H9 (cell line): ENCODE measurements at regions not wholly inside any gene's neighbourhood (a gene's known extent, or its start where the extent isn't known, plus 50 kb on each side); places are given as distances from the start of the nearest gene placed in this dataset.

Experiments used
- DNase-seq: peaks from one replicate; pipeline ENCODE4 v3.0.0-alpha.2; 2017
- H2AFZ ChIP-seq: one replicate; pipeline ENCODE4 v1.6.1; 2013; ENCODE audit warnings: mild to moderate bottlenecking, low read length, control low read depth, moderate library complexity
- H2AK5ac ChIP-seq: 2 replicates; pipeline ENCODE4 v1.6.1; 2013; ENCODE audit warnings: low read length, control low read depth, mixed read lengths; ENCODE audit not compliant: insufficient read length
- H2BK120ac ChIP-seq: one replicate; pipeline ENCODE4 v1.6.1; 2013; ENCODE audit warnings: low read depth, mild to moderate bottlenecking, low read length, control low read depth, inconsistent platforms; ENCODE audit not compliant: poor library complexity, severe bottlenecking
- H2BK12ac ChIP-seq: 2 replicates; pipeline ENCODE4 v1.6.1; 2013; ENCODE audit warnings: low read length, control low read depth, mixed read lengths, low read depth; ENCODE audit not compliant: insufficient read length
- H2BK15ac ChIP-seq: 2 replicates; pipeline ENCODE4 v1.6.1; 2013; ENCODE audit warnings: low read depth, low read length, control low read depth
- H2BK20ac ChIP-seq: one replicate; pipeline ENCODE4 v1.6.1; 2013; ENCODE audit warnings: low read depth, mild to moderate bottlenecking, low read length, control low read depth, inconsistent platforms; ENCODE audit not compliant: poor library complexity, severe bottlenecking
- H2BK5ac ChIP-seq: 2 replicates; pipeline ENCODE4 v1.6.1; 2013; ENCODE audit warnings: low read length, control low read depth, mixed read lengths; ENCODE audit not compliant: insufficient read length
- H3K14ac ChIP-seq: 2 replicates; pipeline ENCODE4 v1.6.1; 2013; ENCODE audit warnings: low read length, control low read depth; ENCODE audit not compliant: insufficient read depth
- H3K18ac ChIP-seq: 2 replicates; pipeline ENCODE4 v1.6.1; 2013; ENCODE audit warnings: low read depth, mild to moderate bottlenecking, mixed read lengths, low read length, control low read depth; ENCODE audit not compliant: insufficient read length
- H3K23ac ChIP-seq: 2 replicates; pipeline ENCODE4 v1.6.1; 2013; ENCODE audit warnings: low read length, control low read depth, mixed read lengths, low read depth; ENCODE audit not compliant: insufficient read length
- H3K23me2 ChIP-seq: 2 replicates; pipeline ENCODE4 v1.6.1; 2013; ENCODE audit warnings: low read depth, mild to moderate bottlenecking, mixed read lengths, low read length, control low read depth; ENCODE audit not compliant: insufficient read length, poor library complexity, severe bottlenecking
- H3K27ac ChIP-seq: 2 replicates; pipeline ENCODE4 v1.5.1; 2013; ENCODE audit warnings: low read length, control low read depth, mixed read lengths, low read depth; ENCODE audit not compliant: insufficient read length
- H3K27me3 ChIP-seq: 2 replicates; pipeline ENCODE4 v1.6.1; 2013; ENCODE audit warnings: low read length, control low read depth, inconsistent platforms; ENCODE audit not compliant: insufficient read depth
- H3K4ac ChIP-seq: 2 replicates; pipeline ENCODE4 v1.6.1; 2013; ENCODE audit warnings: low read depth, mild to moderate bottlenecking, control low read depth, inconsistent platforms, low read length, moderate library complexity
- H3K4me1 ChIP-seq: 2 replicates; pipeline ENCODE4 v1.6.1; 2013; ENCODE audit warnings: low read length, control low read depth, inconsistent platforms; ENCODE audit not compliant: insufficient read depth
- H3K4me2 ChIP-seq: 2 replicates; pipeline ENCODE4 v1.6.1; 2013; ENCODE audit warnings: low read length, control low read depth, mixed read lengths; ENCODE audit not compliant: insufficient read length, insufficient read depth
- H3K56ac ChIP-seq: 2 replicates; pipeline ENCODE4 v1.6.1; 2013; ENCODE audit warnings: low read depth, mild to moderate bottlenecking, mixed read lengths, low read length, control low read depth; ENCODE audit not compliant: insufficient read length
- H3K79me1 ChIP-seq: 2 replicates; pipeline ENCODE4 v1.6.1; 2013; ENCODE audit warnings: low read depth, mild to moderate bottlenecking, moderate library complexity, low read length, control low read depth, inconsistent platforms; ENCODE audit not compliant: insufficient read depth, poor library complexity, severe bottlenecking
- H3K79me2 ChIP-seq: 2 replicates; pipeline ENCODE4 v1.6.1; 2013; ENCODE audit warnings: low read length, control low read depth, inconsistent platforms; ENCODE audit not compliant: insufficient read depth
- H3K9ac ChIP-seq: 2 replicates; pipeline ENCODE4 v1.6.1; 2013; ENCODE audit warnings: low read length, control low read depth, mixed read lengths; ENCODE audit not compliant: insufficient read length; ENCODE audit errors: extremely low read depth
- H3K9me3 ChIP-seq: one replicate; pipeline ENCODE4 v1.6.1; 2013; ENCODE audit warnings: low read depth, low read length, inconsistent platforms; ENCODE audit not compliant: control insufficient read depth
- H3T11ph ChIP-seq: one replicate; pipeline ENCODE4 v1.6.1; 2013; ENCODE audit warnings: mild to moderate bottlenecking, low read length, control low read depth, inconsistent platforms
- H4K20me1 ChIP-seq: one replicate; pipeline ENCODE4 v1.6.1; 2013; ENCODE audit not compliant: control insufficient read depth, insufficient read length, insufficient read depth
- H4K5ac ChIP-seq: 2 replicates; pipeline ENCODE4 v1.6.1; 2013; ENCODE audit warnings: low read depth, mild to moderate bottlenecking, mixed read lengths, low read length, control low read depth; ENCODE audit not compliant: insufficient read length
- H4K8ac ChIP-seq: replicated peaks from 2 replicates; pipeline ENCODE4 v1.6.1; 2013; ENCODE audit warnings: low read length, control low read depth, mixed read lengths, low read depth; ENCODE audit not compliant: insufficient read length
- H4K91ac ChIP-seq: 2 replicates; pipeline ENCODE4 v1.6.1; 2013; ENCODE audit warnings: low read depth, mild to moderate bottlenecking, moderate library complexity, mixed read lengths, low read length, control low read depth; ENCODE audit not compliant: insufficient read length
- H3K27ac Mint-ChIP-seq, 3 experiments: 2 replicates in 2 of 3; 3 replicates in 1 of 3; pipeline ENCODE4 v1.8.0; 2020 to 2021; ENCODE audit warnings: mixed read lengths in 3 of 3, mild to moderate bottlenecking in 1 of 3, moderate library complexity in 1 of 3
- H3K27me3 Mint-ChIP-seq: 2 replicates; pipeline ENCODE4 v1.8.0; 2021; ENCODE audit warnings: low read depth, mild to moderate bottlenecking, moderate library complexity, mixed read lengths
- H3K36me3 Mint-ChIP-seq, 3 experiments: 2 replicates in 2 of 3; 3 replicates in 1 of 3; pipeline ENCODE4 v1.8.0; 2020 to 2021; ENCODE audit warnings: low read depth in 3 of 3, mixed read lengths in 3 of 3; ENCODE audit not compliant: insufficient read depth in 1 of 3
- H3K4me1 Mint-ChIP-seq, 2 experiments: 2 replicates each; pipeline ENCODE4 v1.8.0; 2020; ENCODE audit warnings: mixed read lengths in 2 of 2
- H3K4me3 Mint-ChIP-seq, 2 experiments: 2 replicates in 1 of 2; 3 replicates in 1 of 2; pipeline ENCODE4 v1.8.0; 2020 to 2021; ENCODE audit warnings: mild to moderate bottlenecking in 2 of 2, mixed read lengths in 2 of 2, moderate library complexity in 1 of 2
- H3K9me3 Mint-ChIP-seq, 2 experiments: 2 replicates in 1 of 2; 3 replicates in 1 of 2; pipeline ENCODE4 v1.8.0; 2020; ENCODE audit warnings: mild to moderate bottlenecking in 2 of 2, mixed read lengths in 2 of 2, moderate library complexity in 1 of 2
- CTCF ChIP-seq: fragments of 200-600 bp; sonication (generic); conservative IDR thresholded peaks from 3 replicates; pipeline ENCODE4 v1.8.0; 2021; ENCODE audit warnings: antibody characterized with exemption, mild to moderate bottlenecking
- WGBS: extraction: QIAGEN DNeasy Blood & Tissue Kit; methylation state at CpG from one replicate; pipeline ENCODE4 v1.1.7; 2013; ENCODE audit warnings: missing lambda C conversion rate, low lambda C conversion rate, mixed read lengths; ENCODE audit not compliant: insufficient read length; ENCODE audit errors: extremely low coverage; 5-methylcytosine and 5-hydroxymethylcytosine counted together

GRCh38 chr3:89622063-89622700 is 514.8 kb downstream of the EPHA3 start:
- no peak overlapping the region for H3K4me3 Mint-ChIP-seq
- no peak overlapping the region for H3K27ac Mint-ChIP-seq
- H3K56ac ChIP-seq = no peak overlapping the region
- no peak for TF ChIP-seq CTCF
- H3K4me1 ChIP-seq = no peaks in the 10 kb centered on the region
- H4K91ac ChIP-seq = no peak overlapping the region
- no peaks in the 10 kb centered on the region for H4K20me1 ChIP-seq
- H3K27me3 ChIP-seq = no peaks in the 10 kb centered on the region
- no peak overlapping the region for H2BK20ac ChIP-seq
- no peak overlapping the region for H4K5ac ChIP-seq
- no peak overlapping the region for H3K14ac ChIP-seq
- no peaks in the 10 kb centered on the region for H3K23me2 ChIP-seq
- H2BK5ac ChIP-seq = no peak overlapping the region
- H3K4ac ChIP-seq = no peak overlapping the region
- H3K18ac ChIP-seq = no peak overlapping the region
- H2BK12ac ChIP-seq = no peak overlapping the region
- no peak overlapping the region for H2BK120ac ChIP-seq
- no peaks in the 10 kb centered on the region for H3K36me3 Mint-ChIP-seq
- H3K27ac ChIP-seq = no peak overlapping the region
- H3K79me2 ChIP-seq = no peaks in the 10 kb centered on the region
- no peak overlapping the region for H3K4me2 ChIP-seq
- H3K79me1 ChIP-seq = no peaks in the 10 kb centered on the region
- WGBS = no CpG with 5 or more reads among the region's 4 CpGs
- H3K9ac ChIP-seq = no peak overlapping the region
- no peaks in the 10 kb centered on the region for H3K9me3 ChIP-seq
- H2BK15ac ChIP-seq = no peak overlapping the region
- H3K23ac ChIP-seq = no peak overlapping the region
- DNase-seq = no peak
- H2AK5ac ChIP-seq = no peak overlapping the region
- no peaks in the 10 kb centered on the region for H3K4me1 Mint-ChIP-seq
- no peak overlapping the region for H4K8ac ChIP-seq
- H3K9me3 Mint-ChIP-seq = no peaks in the 10 kb centered on the region
- H2AFZ ChIP-seq = no peak overlapping the region
- no peaks in the 10 kb centered on the region for H3K27me3 Mint-ChIP-seq
- H3T11ph ChIP-seq = no peak overlapping the region
